Peyer's patch (tissue), 4 donors: ENCODE measurements at regions not wholly inside any gene's neighbourhood (a gene's known extent, or its start where the extent isn't known, plus 50 kb on each side); places are given as distances from the start of the nearest gene placed in this dataset.

ENCODE experiments used
- POLR2A ChIP-seq, 2 donors: fragments of 450-650 bp; IDR thresholded peaks; one replicate each; pipeline ENCODE4 v1.5.1; 2017; ENCODE audit warnings: antibody characterized with exemption in 2 of 2, mild to moderate bottlenecking in 2 of 2, moderate library complexity in 2 of 2
- TF ChIP-seq, protein P1 (sequence below), 6 experiments: fragments of 450-650 bp in 4 of 6; fragments of 200-600 bp in 2 of 6; sonication (generic) in 1 of 6; IDR thresholded peaks; one replicate each; pipeline ENCODE4 v1.5.1; 2017 to 2019; ENCODE audit warnings: antibody characterized with exemption in 6 of 6, mild to moderate bottlenecking in 3 of 6, moderate library complexity in 1 of 6

DNA sequence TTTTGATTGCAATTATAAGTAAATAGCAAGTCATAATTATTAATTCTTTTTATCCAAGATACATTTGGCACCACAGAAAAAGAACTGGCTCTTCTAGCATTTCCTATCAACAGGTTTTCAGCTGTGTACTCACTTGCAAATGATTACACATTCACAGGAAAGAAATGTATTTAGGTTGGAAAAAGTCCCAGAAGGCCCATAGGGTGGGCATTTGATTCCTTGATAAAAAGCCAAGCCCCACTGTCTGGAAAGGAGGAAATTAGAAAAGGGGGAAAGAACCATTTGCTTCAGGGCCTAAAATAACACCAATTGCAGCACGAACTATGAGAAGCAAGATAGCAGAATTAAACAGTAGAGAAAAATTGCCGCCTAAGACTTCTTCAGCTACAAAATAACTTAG lies 80.8 kb upstream of the COL1A2 start:
- TF ChIP-seq, protein P1, sequence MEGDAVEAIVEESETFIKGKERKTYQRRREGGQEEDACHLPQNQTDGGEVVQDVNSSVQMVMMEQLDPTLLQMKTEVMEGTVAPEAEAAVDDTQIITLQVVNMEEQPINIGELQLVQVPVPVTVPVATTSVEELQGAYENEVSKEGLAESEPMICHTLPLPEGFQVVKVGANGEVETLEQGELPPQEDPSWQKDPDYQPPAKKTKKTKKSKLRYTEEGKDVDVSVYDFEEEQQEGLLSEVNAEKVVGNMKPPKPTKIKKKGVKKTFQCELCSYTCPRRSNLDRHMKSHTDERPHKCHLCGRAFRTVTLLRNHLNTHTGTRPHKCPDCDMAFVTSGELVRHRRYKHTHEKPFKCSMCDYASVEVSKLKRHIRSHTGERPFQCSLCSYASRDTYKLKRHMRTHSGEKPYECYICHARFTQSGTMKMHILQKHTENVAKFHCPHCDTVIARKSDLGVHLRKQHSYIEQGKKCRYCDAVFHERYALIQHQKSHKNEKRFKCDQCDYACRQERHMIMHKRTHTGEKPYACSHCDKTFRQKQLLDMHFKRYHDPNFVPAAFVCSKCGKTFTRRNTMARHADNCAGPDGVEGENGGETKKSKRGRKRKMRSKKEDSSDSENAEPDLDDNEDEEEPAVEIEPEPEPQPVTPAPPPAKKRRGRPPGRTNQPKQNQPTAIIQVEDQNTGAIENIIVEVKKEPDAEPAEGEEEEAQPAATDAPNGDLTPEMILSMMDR (IDR thresholded peaks at IDR 0.05): no peak
- no peak for TF ChIP-seq POLR2A (IDR thresholded peaks at IDR 0.05)
